T-helper 1 cell treated with Interleukin-12 subunit alpha and Interleukin-12 subunit beta and Interleukin-4 antibody, amounts not matched to agents 30 μg/mL and 1 μg/mL, for 36 hours (primary cell): ENCODE measurements at regions not wholly inside any gene's neighbourhood (a gene's known extent, or its start where the extent isn't known, plus 50 kb on each side); places are given as distances from the start of the nearest gene placed in this dataset.

Experiments
- H3K27ac Mint-ChIP-seq: one replicate; pipeline ENCODE4 v1.8.0; 2021; ENCODE audit warnings: mild to moderate bottlenecking, mixed read lengths
- H3K27me3 Mint-ChIP-seq: one replicate; pipeline ENCODE4 v1.8.0; 2021; ENCODE audit warnings: low read depth, mixed read lengths
- H3K36me3 Mint-ChIP-seq: one replicate; pipeline ENCODE4 v1.8.0; 2021; ENCODE audit warnings: low read depth, mixed read lengths
- H3K4me1 Mint-ChIP-seq: one replicate; pipeline ENCODE4 v1.8.0; 2021; ENCODE audit warnings: low read depth, mixed read lengths
- H3K4me3 Mint-ChIP-seq: one replicate; pipeline ENCODE4 v1.8.0; 2021; ENCODE audit warnings: mild to moderate bottlenecking, moderate library complexity, mixed read lengths
- H3K9me3 Mint-ChIP-seq: one replicate; pipeline ENCODE4 v1.8.0; 2021; ENCODE audit warnings: mixed read lengths

DNA sequence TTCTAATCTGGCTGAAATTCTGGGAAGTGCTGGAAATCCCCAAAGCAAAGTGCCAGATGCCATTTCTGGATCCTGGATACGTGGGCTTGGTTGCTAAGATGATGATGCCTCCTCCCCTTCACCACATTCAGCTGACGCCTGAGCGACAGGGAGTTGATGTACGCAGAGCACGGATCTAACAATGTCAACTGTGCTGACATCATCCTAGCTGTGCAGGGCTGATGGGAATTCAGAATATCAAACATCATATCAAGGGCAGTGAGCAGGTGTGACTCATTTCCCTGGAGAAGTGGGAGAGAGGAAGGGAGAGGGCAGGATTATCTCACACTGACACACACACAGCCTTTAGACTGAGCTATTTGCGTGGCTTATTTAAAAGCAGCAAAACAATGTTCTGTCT is 92.6 kb upstream of the ZBTB20 start:
- no peak overlapping the region for H3K27ac Mint-ChIP-seq

DNA sequence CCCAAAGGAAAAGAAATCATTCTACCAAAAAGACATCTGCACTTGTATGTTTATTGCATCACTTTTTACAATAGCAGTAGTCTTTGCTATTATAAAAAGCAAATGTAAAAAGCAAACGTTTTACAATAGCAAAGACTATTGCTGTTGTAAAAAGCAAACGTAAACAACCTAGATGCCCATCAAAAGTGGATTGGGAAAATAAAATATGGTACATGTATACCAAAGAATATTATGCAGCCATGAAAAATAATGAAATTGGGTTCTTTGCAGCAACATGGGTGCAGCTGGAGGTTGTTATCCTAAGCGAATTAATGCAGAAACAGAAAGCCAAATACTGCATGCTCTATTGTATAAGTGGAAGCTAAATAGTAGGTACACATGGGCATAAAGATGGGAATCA is 97.3 kb upstream of the ZBTB20 start:
- H3K27ac Mint-ChIP-seq, result no peak overlapping the region
- H3K4me1 Mint-ChIP-seq, result no peaks in the 10 kb centered on the region
- no peak overlapping the region for H3K4me3 Mint-ChIP-seq
- H3K9me3 Mint-ChIP-seq, result peaks cover 5% of the 10 kb centered on the region
- H3K36me3 Mint-ChIP-seq, result no peaks in the 10 kb centered on the region
- H3K27me3 Mint-ChIP-seq, result no peaks in the 10 kb centered on the region

More for the DNA sequence above, 92.6 kb upstream of the ZBTB20 start:
- Mint-ChIP-seq H3K4me3 (no peak overlapping the region), H3K9me3 (peaks cover 5% of the 10 kb centered on the region), H3K27me3 (no peaks in the 10 kb centered on the region), H3K4me1 (no peaks in the 10 kb centered on the region), H3K36me3 (no peaks in the 10 kb centered on the region)

DNA sequence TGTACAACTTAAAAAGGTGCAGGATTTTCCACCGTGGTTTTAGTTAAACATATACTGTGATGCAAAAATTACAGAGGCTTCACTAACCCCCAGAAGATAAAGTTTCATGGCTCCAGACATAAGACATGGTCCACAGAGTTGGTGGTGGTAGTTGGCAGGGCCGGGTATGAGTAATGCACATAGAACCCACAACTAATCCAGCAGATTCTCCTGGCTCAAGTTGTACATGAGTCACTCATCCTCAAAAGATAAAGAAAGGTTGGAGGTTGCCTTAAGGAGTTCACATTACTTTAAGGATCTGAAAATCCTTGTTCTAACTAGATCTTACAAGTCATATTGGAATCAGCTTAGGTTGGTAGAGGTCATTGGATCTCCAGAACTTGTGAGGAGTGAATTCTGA is 98.3 kb upstream of the ZBTB20 start:
- Mint-ChIP-seq H3K36me3 (no peaks in the 10 kb centered on the region), H3K4me1 (no peaks in the 10 kb centered on the region), H3K9me3 (peaks cover 5% of the 10 kb centered on the region), H3K27me3 (no peaks in the 10 kb centered on the region), H3K27ac (no peak overlapping the region), H3K4me3 (no peak overlapping the region)

DNA sequence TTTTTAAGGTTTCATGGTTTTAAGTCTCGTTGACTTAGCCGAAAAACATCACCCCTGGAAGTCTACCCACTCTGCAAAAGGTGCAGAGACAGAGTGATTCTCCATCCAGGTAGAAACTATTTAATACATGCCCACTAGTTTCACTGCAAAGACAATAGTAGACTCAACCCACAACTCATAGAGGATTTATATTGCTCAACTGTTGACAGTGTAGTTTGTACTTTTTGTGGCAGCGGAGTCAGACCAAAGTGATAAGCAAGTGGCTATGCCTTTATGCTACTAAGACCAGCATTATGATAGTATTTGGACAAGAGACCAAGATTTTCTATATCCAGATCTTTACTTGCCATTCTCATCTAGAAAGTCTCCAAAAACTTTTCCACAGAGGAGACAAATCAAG is 98.8 kb upstream of the ZBTB20 start:
- Mint-ChIP-seq H3K4me3 (no peak overlapping the region), H3K9me3 (peaks cover 5% of the 10 kb centered on the region), H3K4me1 (no peaks in the 10 kb centered on the region), H3K27ac (no peak overlapping the region), H3K27me3 (no peaks in the 10 kb centered on the region), H3K36me3 (no peaks in the 10 kb centered on the region)

DNA sequence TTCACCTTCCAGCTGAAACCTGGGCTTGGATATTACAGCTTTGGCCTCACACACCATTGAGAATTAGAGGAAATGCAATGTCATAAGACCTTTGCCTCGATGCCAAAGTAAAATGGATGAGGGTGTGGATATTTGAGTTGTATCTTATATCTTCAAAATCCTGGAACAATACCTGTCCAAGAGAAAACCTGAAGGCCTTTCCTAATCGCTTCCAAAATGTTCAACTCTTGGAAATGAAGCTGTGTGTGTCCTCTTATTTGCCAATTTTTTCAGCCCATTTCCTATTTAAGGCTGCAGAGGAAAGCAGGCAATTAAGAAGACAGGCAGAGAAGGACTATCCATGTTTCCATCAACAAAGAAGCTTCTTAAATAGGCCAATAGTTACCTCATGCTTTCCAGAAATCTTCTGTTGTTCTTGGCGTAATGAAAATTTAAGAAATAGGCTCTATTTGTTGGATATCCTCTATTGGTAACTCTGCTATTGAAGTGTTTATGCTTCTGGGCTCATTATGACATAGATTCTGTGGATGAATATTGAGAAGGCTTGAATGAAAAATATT is 99.5 kb upstream of the ZBTB20 start:
- Mint-ChIP-seq H3K4me3 (no peak overlapping the region), H3K36me3 (no peaks in the 10 kb centered on the region), H3K9me3 (peaks cover 5% of the 10 kb centered on the region), H3K27ac (no peak overlapping the region), H3K27me3 (no peaks in the 10 kb centered on the region), H3K4me1 (no peaks in the 10 kb centered on the region)

DNA sequence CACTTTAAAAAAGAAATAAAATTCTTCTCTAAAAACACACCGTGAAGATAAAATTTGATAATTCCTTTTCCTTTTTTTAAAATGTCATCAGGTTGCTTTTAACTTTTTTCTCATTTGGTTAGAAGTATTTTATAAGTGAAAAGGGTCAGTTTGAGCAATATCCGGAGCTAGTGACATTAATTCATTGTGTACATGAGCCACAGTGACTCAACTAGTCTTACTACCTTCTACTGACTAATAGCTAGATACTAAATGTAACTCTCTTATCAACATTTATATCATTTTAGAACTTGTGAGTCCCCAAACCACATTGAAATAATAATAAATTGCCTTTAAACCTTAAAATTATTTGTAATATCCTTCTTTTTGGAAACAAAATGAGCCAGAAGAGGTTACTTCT is 101.2 kb upstream of the ZBTB20 start:
- no peaks in the 10 kb centered on the region for H3K4me1 Mint-ChIP-seq
- no peaks in the 10 kb centered on the region for H3K27me3 Mint-ChIP-seq
- H3K27ac Mint-ChIP-seq, result no peak overlapping the region
- no peak overlapping the region for H3K4me3 Mint-ChIP-seq
- no peaks in the 10 kb centered on the region for H3K36me3 Mint-ChIP-seq
- H3K9me3 Mint-ChIP-seq, result peaks cover 3% of the 10 kb centered on the region

DNA sequence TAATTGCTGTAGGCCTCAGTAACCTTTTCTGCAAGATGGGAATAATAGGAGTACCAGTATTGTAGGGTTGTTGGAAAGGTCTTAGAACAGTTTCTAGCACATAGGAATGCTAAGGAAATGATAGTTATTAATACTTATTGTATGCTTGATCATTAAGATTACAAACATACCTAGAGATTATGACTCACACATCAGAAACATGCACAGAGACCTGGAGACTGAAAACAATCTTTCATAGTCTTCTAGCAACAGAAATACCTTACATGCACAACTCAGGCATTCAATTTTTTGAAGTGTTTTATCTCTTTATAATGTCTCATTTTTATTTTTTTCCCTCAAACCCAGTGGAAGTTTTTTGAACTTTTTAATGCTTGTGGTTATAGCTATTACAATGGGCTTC is 104.4 kb upstream of the ZBTB20 start:
- H3K27me3 Mint-ChIP-seq, result no peaks in the 10 kb centered on the region
- peaks cover 10% of the 10 kb centered on the region for H3K9me3 Mint-ChIP-seq
- H3K4me3 Mint-ChIP-seq, result no peak overlapping the region
- no peaks in the 10 kb centered on the region for H3K4me1 Mint-ChIP-seq
- no peaks in the 10 kb centered on the region for H3K36me3 Mint-ChIP-seq
- H3K27ac Mint-ChIP-seq, result no peak overlapping the region

DNA sequence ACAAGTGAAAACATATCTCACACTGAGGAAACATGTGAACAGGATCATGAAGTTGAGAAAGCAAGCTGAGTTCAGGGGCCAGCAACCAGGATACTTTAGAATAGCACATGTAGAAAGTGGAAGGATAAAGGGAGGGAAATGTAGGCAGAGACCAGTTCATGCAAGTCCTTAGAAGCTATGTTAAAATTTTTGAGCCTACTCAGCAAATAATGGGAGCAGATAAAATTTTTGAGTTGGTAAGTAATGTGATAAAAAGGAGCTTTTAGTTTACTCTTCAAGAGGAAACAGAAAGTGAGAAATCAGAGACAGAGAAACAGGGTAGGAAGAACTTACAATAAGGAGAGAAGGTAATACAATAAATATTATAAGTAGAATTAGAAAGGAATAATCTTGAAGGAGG is 105.6 kb upstream of the ZBTB20 start:
- Mint-ChIP-seq H3K9me3 (peaks cover 10% of the 10 kb centered on the region), H3K4me1 (no peaks in the 10 kb centered on the region), H3K36me3 (no peaks in the 10 kb centered on the region), H3K27me3 (no peaks in the 10 kb centered on the region), H3K4me3 (no peak overlapping the region), H3K27ac (no peak overlapping the region)

DNA sequence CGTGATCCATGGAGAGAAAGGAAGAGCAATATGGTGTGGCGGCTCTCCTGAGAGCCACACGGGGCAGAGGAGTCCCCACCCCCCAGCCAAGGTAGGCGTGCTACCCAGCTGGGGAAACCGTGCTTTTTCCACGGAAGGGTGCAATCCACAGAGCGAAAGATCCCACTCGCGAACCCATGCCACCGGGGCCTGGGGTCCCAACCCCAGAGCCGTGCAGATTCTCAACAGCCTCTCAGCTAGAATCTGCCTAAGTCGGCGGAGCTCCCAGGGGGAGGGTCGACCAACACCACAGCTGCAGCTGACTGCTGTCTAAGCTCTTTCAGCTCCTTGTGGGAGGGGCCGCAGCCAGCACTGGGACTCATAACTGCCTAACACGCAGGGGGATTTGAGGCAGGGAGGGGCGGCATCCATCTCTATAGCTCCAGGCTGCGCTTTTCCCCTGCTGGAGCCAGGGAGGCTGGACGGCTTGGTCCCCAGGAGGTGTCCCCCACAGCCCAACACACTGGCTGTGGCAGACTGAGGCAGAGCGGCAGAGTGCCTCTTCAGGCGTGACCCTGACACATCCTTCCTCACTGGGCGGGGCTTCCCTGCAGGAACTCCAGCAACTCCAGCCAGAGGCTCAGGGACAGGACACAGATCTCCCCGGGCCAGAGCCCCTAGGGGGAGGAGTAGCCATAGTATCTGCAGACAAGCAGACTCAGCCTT is 107.6 kb upstream of the ZBTB20 start:
- Mint-ChIP-seq H3K36me3 (no peaks in the 10 kb centered on the region), H3K9me3 (peaks cover 10% of the 10 kb centered on the region), H3K4me1 (no peaks in the 10 kb centered on the region), H3K4me3 (no peak overlapping the region), H3K27me3 (no peaks in the 10 kb centered on the region), H3K27ac (no peak overlapping the region)

DNA sequence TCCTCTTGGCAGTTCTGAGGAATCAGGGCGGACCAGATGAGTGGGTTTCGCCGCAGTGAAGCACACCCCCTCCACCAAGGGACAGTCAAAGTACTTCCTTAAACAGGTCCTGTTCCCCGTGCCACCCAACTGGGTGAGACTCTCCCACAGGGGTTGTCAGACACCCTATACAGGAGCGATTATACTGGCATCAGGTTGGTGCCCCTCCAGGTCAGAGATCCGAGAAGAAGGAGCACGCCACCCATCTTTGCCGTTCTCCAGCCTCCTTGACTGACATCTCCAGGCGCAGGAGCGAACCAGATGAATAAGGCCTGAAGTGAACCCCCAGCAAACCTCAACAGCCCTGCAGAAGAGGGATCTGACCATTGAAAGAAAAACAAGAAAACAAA is 108.1 kb upstream of the ZBTB20 start:
- H3K27ac Mint-ChIP-seq, result no peak overlapping the region
- H3K27me3 Mint-ChIP-seq, result no peaks in the 10 kb centered on the region
- H3K4me1 Mint-ChIP-seq, result no peaks in the 10 kb centered on the region
- peaks cover 10% of the 10 kb centered on the region for H3K9me3 Mint-ChIP-seq
- no peaks in the 10 kb centered on the region for H3K36me3 Mint-ChIP-seq
- H3K4me3 Mint-ChIP-seq, result no peak overlapping the region

DNA sequence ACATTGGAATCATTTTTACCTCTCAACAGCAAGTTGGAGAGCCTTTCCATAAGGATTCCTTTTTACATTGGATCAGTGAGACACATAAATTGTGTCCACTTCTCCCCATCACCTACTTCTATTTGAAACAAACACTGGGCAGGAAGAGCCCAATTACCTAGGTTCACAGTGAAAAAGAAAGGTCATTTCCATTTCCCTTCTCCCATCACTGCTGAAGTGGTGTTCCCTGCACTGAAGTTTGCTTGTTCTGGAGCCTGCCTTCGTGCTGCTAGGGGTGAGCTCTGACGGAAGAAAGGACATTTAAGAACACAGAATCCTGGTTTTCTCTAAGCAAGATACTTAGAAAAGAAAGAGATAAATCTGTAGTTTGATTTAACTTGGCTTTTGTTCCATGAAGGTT is 123.8 kb upstream of the ZBTB20 start:
- no peak overlapping the region for H3K27ac Mint-ChIP-seq
- H3K4me1 Mint-ChIP-seq, result no peaks in the 10 kb centered on the region
- no peaks in the 10 kb centered on the region for H3K36me3 Mint-ChIP-seq
- H3K9me3 Mint-ChIP-seq, result no peaks in the 10 kb centered on the region
- H3K4me3 Mint-ChIP-seq, result no peak overlapping the region
- H3K27me3 Mint-ChIP-seq, result no peaks in the 10 kb centered on the region

DNA sequence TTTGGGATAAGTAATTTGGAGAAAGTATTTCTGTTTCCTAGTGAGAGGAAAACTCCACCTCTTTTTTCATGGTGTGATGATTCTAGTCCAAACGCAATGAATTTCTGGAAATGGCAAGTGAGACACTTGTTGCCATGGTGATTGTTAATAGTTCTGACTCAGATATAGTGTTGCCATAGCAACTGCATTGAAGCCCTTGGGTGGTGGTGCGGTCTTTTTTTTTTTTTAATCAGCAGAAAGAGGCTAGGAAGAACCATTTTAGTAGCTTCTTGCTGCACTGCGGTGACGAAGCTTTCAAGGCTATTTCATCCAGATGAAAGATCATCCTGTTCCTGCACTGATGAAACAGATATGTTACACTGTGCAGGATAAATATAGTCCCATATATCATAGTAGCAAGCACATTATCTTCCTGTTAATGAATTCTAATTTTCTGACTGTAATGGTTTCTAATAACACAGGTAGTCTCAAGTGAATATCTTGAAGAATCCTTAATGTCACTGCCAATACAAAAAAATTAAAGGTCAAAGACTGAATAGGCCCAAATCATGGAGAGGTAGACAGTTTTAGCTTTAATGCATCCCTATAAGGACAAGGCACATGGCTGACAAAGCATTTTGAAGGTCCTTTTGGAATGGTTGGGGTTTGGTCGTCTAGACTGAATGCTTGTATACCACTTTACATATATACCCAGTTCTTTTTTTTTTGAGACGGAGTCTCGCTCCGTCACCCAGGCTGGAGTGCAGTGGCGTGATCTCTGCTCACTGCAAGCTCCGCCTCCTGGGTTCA is 125.1 kb upstream of the ZBTB20 start:
- no peak overlapping the region for H3K27ac Mint-ChIP-seq
- H3K9me3 Mint-ChIP-seq, result no peaks in the 10 kb centered on the region
- no peaks in the 10 kb centered on the region for H3K27me3 Mint-ChIP-seq
- H3K36me3 Mint-ChIP-seq, result no peaks in the 10 kb centered on the region
- H3K4me1 Mint-ChIP-seq, result no peaks in the 10 kb centered on the region
- H3K4me3 Mint-ChIP-seq, result no peak overlapping the region

DNA sequence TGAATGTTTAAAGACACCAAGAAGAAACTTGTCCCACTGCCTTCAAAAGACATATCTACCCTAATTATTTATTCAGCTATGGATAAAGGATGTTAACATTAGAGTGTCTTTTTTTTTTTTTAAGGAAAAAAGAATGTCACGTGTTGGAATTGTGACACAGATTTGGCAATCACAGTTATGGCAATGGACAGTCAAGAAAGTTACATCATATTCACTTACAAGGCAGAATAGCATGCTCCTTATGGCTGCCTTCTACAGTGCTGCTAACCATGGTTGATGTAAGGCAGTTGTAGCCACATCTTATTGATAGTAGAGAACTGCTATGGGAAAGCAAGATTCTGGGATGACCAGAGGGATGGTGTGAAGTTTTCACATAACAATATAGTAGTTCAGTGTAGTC is 128.8 kb upstream of the ZBTB20 start:
- no peaks in the 10 kb centered on the region for H3K9me3 Mint-ChIP-seq
- no peak overlapping the region for H3K4me3 Mint-ChIP-seq
- H3K36me3 Mint-ChIP-seq, result no peaks in the 10 kb centered on the region
- no peak overlapping the region for H3K27ac Mint-ChIP-seq
- H3K4me1 Mint-ChIP-seq, result peaks cover 1% of the 10 kb centered on the region
- no peaks in the 10 kb centered on the region for H3K27me3 Mint-ChIP-seq

DNA sequence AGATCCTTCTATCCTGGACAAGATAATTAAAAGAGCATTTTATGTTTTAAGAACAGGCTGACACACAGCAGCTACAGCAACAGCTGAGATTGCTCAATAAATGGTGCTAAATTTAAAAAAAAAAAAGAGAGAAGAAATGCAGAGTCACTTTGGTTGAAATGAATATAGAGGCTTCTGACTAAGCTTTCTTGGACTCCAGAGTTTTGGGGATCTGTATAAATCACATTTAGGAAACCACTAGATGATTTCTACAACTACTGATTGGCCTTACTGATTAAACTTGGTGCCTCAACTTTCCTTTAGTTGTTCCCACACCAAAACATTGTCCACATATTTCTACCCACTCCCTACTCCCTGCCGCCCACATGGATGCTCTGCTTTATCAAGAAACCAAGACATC is 132.9 kb upstream of the ZBTB20 start:
- H3K4me1 Mint-ChIP-seq, result peaks cover 3% of the 10 kb centered on the region
- H3K27ac Mint-ChIP-seq, result no peak overlapping the region
- H3K9me3 Mint-ChIP-seq, result no peaks in the 10 kb centered on the region
- no peaks in the 10 kb centered on the region for H3K27me3 Mint-ChIP-seq
- H3K36me3 Mint-ChIP-seq, result no peaks in the 10 kb centered on the region
- no peak overlapping the region for H3K4me3 Mint-ChIP-seq

DNA sequence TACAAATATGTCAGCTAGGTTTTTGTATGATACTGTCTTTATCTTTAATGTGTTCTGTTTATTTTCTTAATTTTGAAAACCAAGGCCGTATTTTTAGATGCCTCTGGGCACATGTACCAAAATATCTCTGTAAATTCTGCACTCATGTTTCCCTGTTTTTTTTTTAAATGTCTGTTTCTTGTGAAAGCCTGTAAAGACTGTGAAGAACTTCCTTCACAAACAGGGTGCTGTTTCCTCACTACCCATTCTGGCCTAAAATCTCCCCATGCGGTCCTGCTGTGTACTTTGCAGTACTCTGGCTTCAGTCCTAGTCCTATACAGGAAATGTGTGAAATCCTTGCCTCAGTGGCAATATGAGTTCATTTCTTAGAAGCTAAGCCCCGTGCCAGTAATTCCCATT is 133.4 kb upstream of the ZBTB20 start:
- no peak overlapping the region for H3K27ac Mint-ChIP-seq
- H3K36me3 Mint-ChIP-seq, result no peaks in the 10 kb centered on the region
- no peaks in the 10 kb centered on the region for H3K9me3 Mint-ChIP-seq
- H3K27me3 Mint-ChIP-seq, result no peaks in the 10 kb centered on the region
- no peak overlapping the region for H3K4me3 Mint-ChIP-seq
- H3K4me1 Mint-ChIP-seq, result peaks cover 3% of the 10 kb centered on the region
